ENCODE measurements at regions not wholly inside any gene's neighbourhood (a gene's known extent, or its start where the extent isn't known, plus 50 kb on each side); places are given as distances from the start of the nearest gene placed in this dataset.
"Not testable (repeated sequence)": the region's sequence is repeated elsewhere in the genome, so short reads cannot be mapped to it uniquely, and the experiment has no call there.

DNA sequence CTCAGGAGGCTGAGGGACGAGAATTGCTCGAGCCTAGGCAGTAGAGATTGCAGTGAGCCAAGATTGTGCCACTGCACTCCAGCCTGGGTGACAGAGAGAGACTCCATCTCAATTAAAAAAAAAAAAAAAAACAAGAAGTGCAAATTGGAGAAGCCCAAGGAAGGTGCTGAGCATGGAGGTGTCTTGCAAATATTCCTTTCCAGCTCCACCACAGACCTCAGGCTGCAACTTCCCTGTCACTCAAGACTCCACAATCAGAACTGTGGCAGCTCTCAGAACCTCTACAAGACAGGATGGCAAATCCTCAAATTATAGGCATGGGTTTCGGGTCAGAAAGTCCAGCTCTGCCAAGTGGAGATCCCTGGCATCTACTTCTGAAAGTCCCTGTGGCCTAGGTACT, 104.4 kb upstream of the TIAM1 start:
- no peak for DNase-seq

- DNase-seq, result peak; percentile 28
Measured at GRCh38 chr21:31447505-31447904, 103.4 kb upstream of the TIAM1 start.

DNA sequence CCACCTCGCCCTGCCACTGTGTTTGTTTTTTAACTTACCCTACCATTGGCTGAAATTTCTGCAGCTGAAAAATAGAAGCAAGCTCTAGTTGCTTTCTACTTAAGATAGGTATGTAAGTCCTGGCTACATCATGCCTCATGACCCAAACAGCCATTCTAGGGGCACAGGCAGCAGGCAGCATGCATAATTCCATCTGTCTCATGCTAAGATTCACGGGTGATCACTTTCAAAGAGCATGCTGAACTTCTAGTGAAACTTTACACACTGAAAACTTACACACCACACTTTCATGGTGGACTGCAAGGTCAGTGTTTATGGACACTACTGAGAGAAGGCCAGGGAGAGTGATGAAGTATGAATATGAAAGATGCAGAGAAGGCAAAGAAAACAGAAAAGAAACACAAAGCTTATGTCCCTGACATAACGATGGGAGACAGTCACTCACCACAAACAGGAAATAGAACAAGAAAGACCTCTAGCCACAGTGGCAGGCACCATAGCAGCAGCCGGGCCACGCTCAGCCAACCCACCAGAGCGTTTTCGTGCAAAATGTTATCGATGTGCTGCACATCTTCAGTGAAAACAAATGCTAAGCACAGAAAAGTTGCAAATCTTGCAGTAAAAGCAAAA, 102.3 kb upstream of the TIAM1 start:
- DNase-seq, result no peak

- DNase-seq, result no peak
Measured at GRCh38 chr21:31445137-31445536, 101.1 kb upstream of the TIAM1 start.

GRCh38 chr21:31443736-31444521, 99.9 kb upstream of the TIAM1 start:
- peak; percentile 59 for DNase-seq

- no peak for DNase-seq
Measured at GRCh38 chr21:31442339-31442738, 98.3 kb upstream of the TIAM1 start.

DNA sequence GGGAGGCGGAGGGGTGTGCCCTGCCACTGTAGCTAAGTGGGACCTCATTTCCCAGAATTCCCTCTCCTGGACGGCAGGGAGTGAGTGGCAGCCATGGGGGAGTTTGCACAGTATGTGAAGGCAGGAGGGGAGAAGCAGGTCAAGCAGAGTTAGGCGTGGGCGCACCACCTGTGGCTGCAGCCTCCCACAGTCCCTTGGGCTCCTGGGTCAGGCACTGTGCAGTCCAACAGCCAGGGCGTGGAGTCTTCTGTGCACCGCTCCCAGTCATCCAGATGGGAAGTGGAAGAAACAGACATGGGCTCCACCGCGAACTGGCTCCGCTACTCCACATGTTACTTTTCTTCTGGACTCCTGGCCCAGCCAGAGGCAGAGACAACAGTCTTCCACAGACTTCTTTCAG, 85.4 kb upstream of the TIAM1 start:
- no peak for DNase-seq

- DNase-seq, result peak; percentile 58
Measured at GRCh38 chr21:31426235-31426797, 82.3 kb upstream of the TIAM1 start.

DNA sequence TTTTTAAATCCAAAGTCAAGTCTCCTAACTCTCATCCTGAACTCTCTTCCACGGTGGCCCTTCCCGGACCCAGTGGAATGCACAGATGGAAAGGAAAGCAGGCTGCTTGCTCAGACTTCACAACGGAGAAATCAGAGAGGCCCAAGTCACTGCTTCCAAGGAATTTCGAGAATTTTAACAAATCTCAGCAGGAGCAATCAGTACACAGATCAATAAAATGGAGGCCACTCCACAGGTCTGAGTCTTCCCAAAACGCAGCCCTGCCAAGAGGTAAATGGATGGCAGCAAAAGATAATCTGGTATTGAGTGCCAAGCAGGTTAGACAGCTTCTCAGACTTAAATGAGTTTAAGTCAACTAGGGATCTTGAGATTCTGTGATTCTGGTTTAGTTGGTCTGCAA, 81.1 kb upstream of the TIAM1 start:
- DNase-seq, result peak; percentile 21

DNA sequence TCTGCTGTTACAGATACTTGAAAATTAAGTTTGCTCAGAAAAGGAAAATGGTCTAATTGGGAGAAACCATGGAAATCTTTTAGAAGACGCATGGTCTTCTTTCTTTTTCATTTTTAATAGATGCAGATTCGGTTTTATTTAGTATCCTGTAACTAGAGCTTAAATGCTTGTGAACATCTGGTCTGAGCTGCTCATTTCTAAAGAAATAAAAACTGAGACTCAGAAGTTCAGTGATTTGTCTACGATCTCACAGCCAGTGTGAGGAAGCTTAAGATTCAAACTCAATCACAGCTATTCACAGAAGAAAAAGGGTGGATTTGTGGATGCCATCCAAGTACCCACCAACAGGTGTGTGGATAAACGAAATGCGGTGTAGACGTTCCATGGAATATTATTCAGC, 80.0 kb upstream of the TIAM1 start:
- no peak for DNase-seq

DNA sequence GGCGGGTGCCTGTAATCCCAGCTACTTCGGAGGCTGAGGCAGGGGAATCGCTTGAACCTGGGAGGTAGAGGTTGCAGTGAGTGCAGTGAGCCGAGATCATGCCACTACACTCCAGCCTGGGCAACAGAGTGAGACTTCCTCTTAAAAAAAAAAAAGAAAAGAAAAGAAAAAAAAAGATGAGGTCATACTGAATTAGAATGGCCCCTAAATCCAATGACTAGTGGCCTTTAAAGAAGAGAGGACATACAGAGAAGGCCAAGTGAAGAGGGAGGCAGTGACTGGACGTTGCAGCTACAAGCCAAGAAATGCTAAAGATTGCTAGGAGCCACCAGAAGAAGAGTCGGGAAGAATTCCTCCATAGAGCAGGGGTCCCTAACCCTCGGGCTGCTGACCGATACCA, 76.9 kb upstream of the TIAM1 start:
- no peak for DNase-seq

DNA sequence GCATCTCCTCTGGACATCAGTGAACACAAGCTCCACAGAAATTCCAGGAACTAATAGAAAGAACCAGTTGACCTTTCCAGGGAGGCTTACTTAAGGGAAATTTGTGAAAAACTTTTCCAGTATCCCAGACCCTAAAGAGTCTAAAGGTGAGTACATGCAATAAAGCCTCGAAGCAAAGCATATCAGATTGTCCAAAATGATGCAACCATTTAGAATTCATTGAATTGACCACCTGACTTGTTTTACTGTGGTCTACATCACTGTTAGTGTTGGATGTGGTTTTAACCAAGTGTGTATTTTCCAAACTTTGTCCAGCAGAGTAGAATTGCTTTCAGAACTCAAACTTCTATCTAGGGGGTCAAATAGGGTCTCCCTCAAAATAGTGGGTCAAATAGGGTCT, 76.3 kb upstream of the TIAM1 start:
- DNase-seq, result no peak

GRCh38 chr21:31418377-31419001, 74.4 kb upstream of the TIAM1 start:
- DNase-seq, result no peak

DNA sequence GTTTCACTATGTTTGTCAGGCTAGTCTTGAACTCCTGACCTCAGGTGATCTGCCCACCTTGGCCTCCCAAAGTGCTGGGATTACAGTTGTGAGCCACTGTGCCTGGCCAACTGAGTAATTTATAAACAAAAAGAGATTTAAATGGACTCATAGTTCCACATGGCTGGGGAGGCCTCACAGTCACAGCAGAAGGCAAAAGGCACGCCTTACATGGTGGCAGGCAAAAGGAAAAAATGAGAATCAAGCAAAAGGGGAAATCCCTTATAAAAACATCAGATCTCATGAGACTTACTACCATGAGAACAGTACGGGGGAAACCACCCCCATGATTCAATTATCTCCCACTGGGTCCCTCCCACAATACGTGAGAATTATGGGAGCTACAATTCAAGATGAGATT, 73.2 kb upstream of the TIAM1 start:
- not testable (repeated sequence) for DNase-seq

GRCh38 chr21:31416465-31416864, 72.4 kb upstream of the TIAM1 start:
- DNase-seq, result peak; percentile 33

DNA sequence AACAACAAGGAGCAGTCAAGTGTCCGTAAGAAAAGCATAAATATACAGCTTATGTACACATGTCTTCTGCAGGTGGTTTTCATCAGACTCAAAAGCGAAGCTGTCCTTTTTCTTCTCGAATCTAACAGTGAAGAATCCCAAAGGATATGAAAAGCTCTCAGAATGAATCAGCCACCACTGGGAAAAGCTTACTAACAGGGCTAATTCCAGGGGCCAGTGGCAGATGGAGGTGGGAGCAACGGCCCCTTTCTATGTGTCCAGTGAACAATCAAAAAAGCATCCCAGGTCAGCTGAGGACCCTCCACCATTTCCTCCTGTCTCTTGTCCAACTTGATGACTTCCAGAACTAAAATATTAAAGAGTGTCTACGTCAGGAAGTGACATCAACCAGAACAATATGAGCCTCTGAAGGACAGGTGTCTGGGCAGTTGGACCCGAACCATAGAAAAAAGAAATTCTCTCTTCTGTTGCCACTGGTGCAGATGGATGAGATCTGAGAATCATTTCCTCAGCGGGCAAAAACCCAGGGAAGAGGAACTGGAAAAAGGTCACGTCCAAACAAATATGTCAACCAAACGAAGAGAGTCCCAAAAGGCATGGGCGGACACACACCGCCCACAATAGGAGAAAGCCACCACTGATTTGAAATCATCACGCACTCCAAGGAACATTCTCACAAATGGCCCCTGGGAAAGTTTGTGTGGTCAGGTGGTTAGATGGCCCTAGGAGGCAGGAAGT, 70.4 kb upstream of the TIAM1 start:
- DNase-seq, result no peak

- DNase-seq, result no peak
Measured at GRCh38 chr21:31413698-31414097, 69.6 kb upstream of the TIAM1 start.

GRCh38 chr21:31410499-31411131, 66.6 kb upstream of the TIAM1 start:
- no peak for DNase-seq

GRCh38 chr21:31409831-31410487, 65.9 kb upstream of the TIAM1 start:
- no peak for DNase-seq

DNA sequence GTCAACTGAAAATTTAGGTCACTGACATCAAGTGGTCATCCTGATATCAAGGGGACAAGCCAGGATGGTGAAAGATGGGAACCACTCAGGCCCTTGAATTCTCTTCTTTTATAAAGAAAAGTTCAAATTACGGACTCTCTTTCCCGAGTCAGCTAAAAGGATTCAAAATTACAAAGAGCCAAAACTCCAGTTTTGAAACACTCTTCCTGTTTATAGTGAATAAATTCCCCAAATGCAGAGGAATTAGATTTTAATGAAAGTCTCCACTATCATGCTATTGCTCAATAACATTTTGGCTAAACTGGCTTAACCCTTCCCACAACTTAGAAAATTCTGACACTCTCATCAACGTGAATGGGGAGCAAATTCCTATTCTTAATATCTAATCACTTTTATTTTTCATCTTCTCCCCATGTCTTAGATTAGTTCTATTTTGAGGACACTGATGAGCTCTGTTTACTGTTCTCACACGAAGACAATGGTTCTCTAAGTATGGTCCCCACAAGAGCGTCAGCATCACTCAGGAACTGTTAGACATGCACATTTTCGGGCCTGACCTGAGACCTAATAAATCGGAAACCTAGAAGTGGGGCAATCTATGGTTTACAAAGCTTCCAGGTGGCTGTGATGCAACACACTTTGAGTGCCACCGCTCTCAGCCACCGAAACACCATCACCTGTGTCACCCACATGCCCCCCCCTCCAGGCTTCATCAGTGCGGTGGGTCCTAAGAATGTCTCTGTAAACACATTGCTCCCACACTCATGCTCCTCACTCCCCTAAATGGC, 64.4 kb upstream of the TIAM1 start:
- no peak for DNase-seq

GRCh38 chr21:31406510-31406909, 62.4 kb upstream of the TIAM1 start:
- no peak for DNase-seq

Data from fibroblast of skin of right quadriceps (primary cell).